ENCODE measurements at regions not wholly inside any gene's neighbourhood (a gene's known extent, or its start where the extent isn't known, plus 50 kb on each side); places are given as distances from the start of the nearest gene placed in this dataset.

DNA sequence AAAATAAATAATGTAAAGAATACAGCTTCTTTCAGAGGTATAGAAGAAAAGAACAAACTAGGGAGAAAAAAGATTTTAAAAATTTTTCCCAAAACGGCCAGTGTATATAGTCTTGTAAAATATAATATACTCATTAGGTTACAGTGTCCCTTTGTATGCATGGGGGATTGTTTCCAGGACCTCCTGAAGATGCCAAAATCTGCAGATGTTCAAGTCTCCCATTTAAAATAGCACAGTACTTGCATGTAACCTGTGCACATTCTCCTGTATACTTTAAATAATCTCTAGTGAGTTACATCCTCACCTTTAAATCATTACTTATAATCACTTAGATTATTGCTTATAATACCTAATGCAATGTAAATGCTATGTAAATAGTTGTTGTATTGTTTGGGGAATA lies 80.6 kb upstream of the LRRTM4 start:
- TF ChIP-seq, protein P1, sequence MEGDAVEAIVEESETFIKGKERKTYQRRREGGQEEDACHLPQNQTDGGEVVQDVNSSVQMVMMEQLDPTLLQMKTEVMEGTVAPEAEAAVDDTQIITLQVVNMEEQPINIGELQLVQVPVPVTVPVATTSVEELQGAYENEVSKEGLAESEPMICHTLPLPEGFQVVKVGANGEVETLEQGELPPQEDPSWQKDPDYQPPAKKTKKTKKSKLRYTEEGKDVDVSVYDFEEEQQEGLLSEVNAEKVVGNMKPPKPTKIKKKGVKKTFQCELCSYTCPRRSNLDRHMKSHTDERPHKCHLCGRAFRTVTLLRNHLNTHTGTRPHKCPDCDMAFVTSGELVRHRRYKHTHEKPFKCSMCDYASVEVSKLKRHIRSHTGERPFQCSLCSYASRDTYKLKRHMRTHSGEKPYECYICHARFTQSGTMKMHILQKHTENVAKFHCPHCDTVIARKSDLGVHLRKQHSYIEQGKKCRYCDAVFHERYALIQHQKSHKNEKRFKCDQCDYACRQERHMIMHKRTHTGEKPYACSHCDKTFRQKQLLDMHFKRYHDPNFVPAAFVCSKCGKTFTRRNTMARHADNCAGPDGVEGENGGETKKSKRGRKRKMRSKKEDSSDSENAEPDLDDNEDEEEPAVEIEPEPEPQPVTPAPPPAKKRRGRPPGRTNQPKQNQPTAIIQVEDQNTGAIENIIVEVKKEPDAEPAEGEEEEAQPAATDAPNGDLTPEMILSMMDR (IDR thresholded peaks at IDR 0.05; ENCODE audit: insufficient read depth, low read length): no peak
- TF ChIP-seq POLR2AphosphoS5 (IDR thresholded peaks at IDR 0.05; ENCODE audit: low read depth): no peak
- TF ChIP-seq, protein P2, sequence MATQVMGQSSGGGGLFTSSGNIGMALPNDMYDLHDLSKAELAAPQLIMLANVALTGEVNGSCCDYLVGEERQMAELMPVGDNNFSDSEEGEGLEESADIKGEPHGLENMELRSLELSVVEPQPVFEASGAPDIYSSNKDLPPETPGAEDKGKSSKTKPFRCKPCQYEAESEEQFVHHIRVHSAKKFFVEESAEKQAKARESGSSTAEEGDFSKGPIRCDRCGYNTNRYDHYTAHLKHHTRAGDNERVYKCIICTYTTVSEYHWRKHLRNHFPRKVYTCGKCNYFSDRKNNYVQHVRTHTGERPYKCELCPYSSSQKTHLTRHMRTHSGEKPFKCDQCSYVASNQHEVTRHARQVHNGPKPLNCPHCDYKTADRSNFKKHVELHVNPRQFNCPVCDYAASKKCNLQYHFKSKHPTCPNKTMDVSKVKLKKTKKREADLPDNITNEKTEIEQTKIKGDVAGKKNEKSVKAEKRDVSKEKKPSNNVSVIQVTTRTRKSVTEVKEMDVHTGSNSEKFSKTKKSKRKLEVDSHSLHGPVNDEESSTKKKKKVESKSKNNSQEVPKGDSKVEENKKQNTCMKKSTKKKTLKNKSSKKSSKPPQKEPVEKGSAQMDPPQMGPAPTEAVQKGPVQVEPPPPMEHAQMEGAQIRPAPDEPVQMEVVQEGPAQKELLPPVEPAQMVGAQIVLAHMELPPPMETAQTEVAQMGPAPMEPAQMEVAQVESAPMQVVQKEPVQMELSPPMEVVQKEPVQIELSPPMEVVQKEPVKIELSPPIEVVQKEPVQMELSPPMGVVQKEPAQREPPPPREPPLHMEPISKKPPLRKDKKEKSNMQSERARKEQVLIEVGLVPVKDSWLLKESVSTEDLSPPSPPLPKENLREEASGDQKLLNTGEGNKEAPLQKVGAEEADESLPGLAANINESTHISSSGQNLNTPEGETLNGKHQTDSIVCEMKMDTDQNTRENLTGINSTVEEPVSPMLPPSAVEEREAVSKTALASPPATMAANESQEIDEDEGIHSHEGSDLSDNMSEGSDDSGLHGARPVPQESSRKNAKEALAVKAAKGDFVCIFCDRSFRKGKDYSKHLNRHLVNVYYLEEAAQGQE (IDR thresholded peaks at IDR 0.05; ENCODE audit: insufficient replicate concordance, low read depth): no peak
